Stomach (tissue), 8 donors: ENCODE measurements at regions not wholly inside any gene's neighbourhood (a gene's known extent, or its start where the extent isn't known, plus 50 kb on each side); places are given as distances from the start of the nearest gene placed in this dataset.
A peak's percentile ranks its signal among the peaks of the same experiment; 100 is the strongest.
"Not testable (repeated sequence)": the region's sequence is repeated elsewhere in the genome, so short reads cannot be mapped to it uniquely, and the experiment has no call there.

Experiments used
- DNase-seq, 2 donors: peaks; one replicate each; pipeline versions ENCODE4 v3.0.0 to v3.0.0-alpha.2; 2013 to 2019
- H3K27ac ChIP-seq, 5 donors: fragments of 200-600 bp in 4 of 5; sonication (generic) in 4 of 5; one replicate each; pipeline ENCODE4 v1.5.1; 2013 to 2019; ENCODE audit warnings: mild to moderate bottlenecking in 1 of 5, moderate library complexity in 1 of 5
- H3K27me3 ChIP-seq, 3 donors: fragments of 200-600 bp; sonication (generic); one replicate each; pipeline ENCODE4 v1.5.1; 2017 to 2019; ENCODE audit warnings: mixed run types in 1 of 3
- H3K36me3 ChIP-seq, 4 donors: fragments of 200-600 bp; sonication (generic); 1 replicate in 3 of 4; 2 replicates in 1 of 4; pipeline ENCODE4 v1.5.1; 2016 to 2019
- H3K4me1 ChIP-seq, 4 donors: fragments of 200-600 bp; sonication (generic); one replicate each; pipeline ENCODE4 v1.5.1; 2016 to 2019
- H3K4me3 ChIP-seq, 4 donors: fragments of 200-600 bp; sonication (generic) in 3 of 4; one replicate each; pipeline ENCODE4 v1.5.1; 2016 to 2019; ENCODE audit warnings: mild to moderate bottlenecking in 1 of 4
- H3K9me3 ChIP-seq, 4 donors: fragments of 200-600 bp; sonication (generic); one replicate each; pipeline ENCODE4 v1.5.1; 2016 to 2019
- EP300 ChIP-seq: sonication (generic); formaldehyde crosslinking; IDR thresholded peaks from one replicate; pipeline ENCODE4 v1.6.1; 2017; ENCODE audit warnings: antibody characterized with exemption
- POLR2A ChIP-seq, 4 donors: fragments of 450-650 bp; IDR thresholded peaks; one replicate each; pipeline ENCODE4 v1.6.1; 2016; ENCODE audit warnings: antibody characterized with exemption in 4 of 4, control low read depth in 2 of 4, mild to moderate bottlenecking in 1 of 4, moderate library complexity in 1 of 4
- POLR2AphosphoS5 ChIP-seq, 3 donors: sonication (generic); formaldehyde crosslinking; IDR thresholded peaks; one replicate each; pipeline ENCODE4 v1.6.1; 2016; ENCODE audit warnings: antibody characterized with exemption in 3 of 3
- WGBS, 5 donors: extraction: QIAGEN DNeasy Blood & Tissue Kit in 3 of 5; methylation state at CpG; one replicate each; pipeline versions ENCODE4 v1.1.5 to v1.1.7; 2013 to 2018; 5-methylcytosine and 5-hydroxymethylcytosine counted together
- intact Hi-C: fragments of 100-400 bp; cut with DNase I; formaldehyde crosslinking; loops from one replicate; pipeline ENCODE4 v1.15.1; 2023; ENCODE audit warnings: low total_unique reads
- TF ChIP-seq, protein P1 (sequence below), 7 experiments: fragments of 450-650 bp in 4 of 7; fragments of 200-600 bp in 3 of 7; sonication (generic) in 3 of 7; IDR thresholded peaks; one replicate each; pipeline ENCODE4 v1.5.1; 2016 to 2019; ENCODE audit warnings: antibody characterized with exemption in 7 of 7, control low read depth in 2 of 7, mild to moderate bottlenecking in 1 of 7
- donor health status: healthy with polysubstance abuse.
- donor health status: Bipolar disorder and iron deficiency.
- donor health status: healthy.

DNA sequence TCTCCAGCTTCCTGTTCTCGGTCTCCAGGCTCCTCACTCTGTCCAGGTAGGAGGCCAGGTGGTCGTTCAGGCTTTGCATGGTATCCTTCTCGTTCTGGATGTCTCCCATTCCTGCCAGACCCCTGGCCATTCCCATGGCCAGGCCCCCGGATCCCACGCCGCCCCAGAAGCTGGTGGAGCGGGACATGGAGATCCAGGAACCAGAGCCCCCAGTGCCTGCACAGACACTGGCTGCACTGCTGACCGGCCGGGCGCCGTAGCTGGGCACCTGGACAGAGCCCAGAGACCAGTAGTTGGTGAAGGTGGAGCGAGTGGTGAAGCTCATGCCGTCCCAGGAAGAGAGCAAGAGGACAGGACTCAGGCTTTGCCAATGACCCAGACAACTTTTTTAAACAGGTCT lies 129.1 kb upstream of the WDR75 start:
- TF ChIP-seq EP300 (no peak), POLR2A (IDR thresholded peaks at IDR 0.05) (no peak), POLR2AphosphoS5 (IDR thresholded peaks at IDR 0.05) (no peak)
- TF ChIP-seq, protein P1, sequence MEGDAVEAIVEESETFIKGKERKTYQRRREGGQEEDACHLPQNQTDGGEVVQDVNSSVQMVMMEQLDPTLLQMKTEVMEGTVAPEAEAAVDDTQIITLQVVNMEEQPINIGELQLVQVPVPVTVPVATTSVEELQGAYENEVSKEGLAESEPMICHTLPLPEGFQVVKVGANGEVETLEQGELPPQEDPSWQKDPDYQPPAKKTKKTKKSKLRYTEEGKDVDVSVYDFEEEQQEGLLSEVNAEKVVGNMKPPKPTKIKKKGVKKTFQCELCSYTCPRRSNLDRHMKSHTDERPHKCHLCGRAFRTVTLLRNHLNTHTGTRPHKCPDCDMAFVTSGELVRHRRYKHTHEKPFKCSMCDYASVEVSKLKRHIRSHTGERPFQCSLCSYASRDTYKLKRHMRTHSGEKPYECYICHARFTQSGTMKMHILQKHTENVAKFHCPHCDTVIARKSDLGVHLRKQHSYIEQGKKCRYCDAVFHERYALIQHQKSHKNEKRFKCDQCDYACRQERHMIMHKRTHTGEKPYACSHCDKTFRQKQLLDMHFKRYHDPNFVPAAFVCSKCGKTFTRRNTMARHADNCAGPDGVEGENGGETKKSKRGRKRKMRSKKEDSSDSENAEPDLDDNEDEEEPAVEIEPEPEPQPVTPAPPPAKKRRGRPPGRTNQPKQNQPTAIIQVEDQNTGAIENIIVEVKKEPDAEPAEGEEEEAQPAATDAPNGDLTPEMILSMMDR (IDR thresholded peaks at IDR 0.05), result no peak
- 97 to 98% (median 97%) methylated on average over 13 of the region's 13 CpGs for WGBS, 5 donors
- Histone ChIP-seq H3K27me3 (no peaks in the 10 kb centered on the region), H3K36me3 (no peaks in the 10 kb centered on the region), H3K4me1 (peaks cover 0 to 17% (median 6%) of the 10 kb centered on the region in 4 donors), H3K27ac (no peak overlapping the region), H3K9me3 (no peaks in the 10 kb centered on the region), H3K4me3 (no peak overlapping the region)
- DNase-seq, result no peak
- intact Hi-C loops, result no loop called here

DNA sequence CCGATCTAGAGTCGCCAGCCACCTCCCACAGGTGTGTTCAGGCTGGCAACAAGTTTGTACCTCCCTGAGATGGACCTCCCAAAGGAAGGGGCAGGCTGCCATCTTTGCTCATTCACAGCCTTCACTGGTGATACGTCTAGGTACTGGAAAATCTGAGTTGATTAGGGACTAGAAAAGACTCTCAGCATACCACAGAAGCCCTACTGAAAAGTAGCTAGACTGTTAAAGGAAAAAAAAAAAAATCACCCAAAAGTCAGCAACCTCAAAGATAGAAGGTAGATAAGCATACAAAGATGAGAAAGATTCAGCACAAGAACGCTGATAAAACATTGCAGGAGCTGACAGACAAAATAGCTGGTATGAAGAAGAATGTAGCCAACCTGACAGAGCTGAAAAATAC lies 128.6 kb upstream of the WDR75 start:
- TF ChIP-seq EP300, result no peak
- TF ChIP-seq POLR2AphosphoS5 (IDR thresholded peaks at IDR 0.05), result no peak
- TF ChIP-seq, protein P1 (IDR thresholded peaks at IDR 0.05), result no peak
- no peak for TF ChIP-seq POLR2A (IDR thresholded peaks at IDR 0.05)
- H3K4me1 ChIP-seq, result peaks cover 0 to 17% (median 6%) of the 10 kb centered on the region in 4 donors
- DNase-seq, result no peak
- H3K36me3 ChIP-seq, result no peaks in the 10 kb centered on the region
- H3K4me3 ChIP-seq, result no peak overlapping the region
- intact Hi-C loops, result no loop called here
- no peak overlapping the region for H3K27ac ChIP-seq
- no peaks in the 10 kb centered on the region for H3K9me3 ChIP-seq
- 82 to 93% (median 87%) methylated on average over 4 of the region's 4 CpGs for WGBS, 5 donors
- H3K27me3 ChIP-seq, result no peaks in the 10 kb centered on the region

DNA sequence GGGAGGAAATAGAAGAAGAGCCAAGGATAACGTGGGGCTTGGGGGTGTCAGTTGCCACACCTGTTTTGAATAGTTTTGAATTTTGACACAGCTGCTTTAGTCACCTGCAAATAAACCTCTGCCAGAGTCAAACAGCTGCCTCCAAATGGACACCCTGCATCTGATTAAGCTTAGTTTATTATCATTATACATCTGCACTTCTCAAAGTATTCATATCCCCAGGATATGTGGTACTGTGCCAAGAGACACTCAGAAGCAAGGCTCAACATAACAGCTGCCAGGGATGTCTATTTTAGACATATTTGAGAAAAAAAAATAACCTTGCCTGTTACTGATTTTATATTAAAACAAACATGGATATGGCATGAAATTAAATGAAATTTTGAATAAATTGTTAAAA lies 122.5 kb upstream of the WDR75 start:
- Histone ChIP-seq H3K9me3 (peaks cover 0 to 15% (median 8%) of the 10 kb centered on the region in 4 donors), H3K4me1 (no peaks in the 10 kb centered on the region), H3K36me3 (peaks cover 0 to 4% (median 0%) of the 10 kb centered on the region in 4 donors), H3K27ac (no peak overlapping the region), H3K4me3 (no peak overlapping the region), H3K27me3 (no peaks in the 10 kb centered on the region)
- DNase-seq, result no peak
- WGBS, 5 donors, result 56 to 70% (median 68%) methylated on average over 1 of the region's 1 CpG
- TF ChIP-seq EP300 (no peak), POLR2A (IDR thresholded peaks at IDR 0.05) (no peak), POLR2AphosphoS5 (IDR thresholded peaks at IDR 0.05) (no peak)
- TF ChIP-seq, protein P1 (IDR thresholded peaks at IDR 0.05), result no peak
- intact Hi-C loops, result no loop called here

DNA sequence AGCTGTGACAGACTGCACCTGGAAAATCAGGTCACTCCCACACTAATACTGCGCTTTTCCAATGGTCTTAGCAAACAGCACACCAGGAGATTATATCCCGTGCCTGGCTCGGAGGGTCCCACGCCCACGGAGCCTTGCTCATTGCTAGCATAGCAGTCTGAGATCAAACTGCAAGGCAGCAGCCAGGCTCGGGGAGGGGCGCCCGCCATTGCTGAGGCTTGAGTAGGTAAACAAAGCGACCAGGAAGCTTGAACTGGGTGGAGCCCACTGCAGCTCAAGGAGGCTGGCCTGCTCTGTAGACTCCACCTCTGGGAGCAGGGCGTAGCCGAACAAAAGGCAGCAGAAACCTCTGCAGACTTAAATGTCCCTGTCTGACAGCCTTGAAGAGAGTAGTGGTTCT lies 121.8 kb upstream of the WDR75 start:
- H3K4me3 ChIP-seq, H3K27me3 ChIP-seq, H3K27ac ChIP-seq, H3K36me3 ChIP-seq, intact Hi-C loops, H3K4me1 ChIP-seq, DNase-seq: not testable (repeated sequence)
- H3K9me3 ChIP-seq, result peaks cover 0 to 15% (median 8%) of the 10 kb centered on the region in 4 donors
- 87 to 96% (median 91%) methylated on average over 11 of the region's 11 CpGs for WGBS, 5 donors

DNA sequence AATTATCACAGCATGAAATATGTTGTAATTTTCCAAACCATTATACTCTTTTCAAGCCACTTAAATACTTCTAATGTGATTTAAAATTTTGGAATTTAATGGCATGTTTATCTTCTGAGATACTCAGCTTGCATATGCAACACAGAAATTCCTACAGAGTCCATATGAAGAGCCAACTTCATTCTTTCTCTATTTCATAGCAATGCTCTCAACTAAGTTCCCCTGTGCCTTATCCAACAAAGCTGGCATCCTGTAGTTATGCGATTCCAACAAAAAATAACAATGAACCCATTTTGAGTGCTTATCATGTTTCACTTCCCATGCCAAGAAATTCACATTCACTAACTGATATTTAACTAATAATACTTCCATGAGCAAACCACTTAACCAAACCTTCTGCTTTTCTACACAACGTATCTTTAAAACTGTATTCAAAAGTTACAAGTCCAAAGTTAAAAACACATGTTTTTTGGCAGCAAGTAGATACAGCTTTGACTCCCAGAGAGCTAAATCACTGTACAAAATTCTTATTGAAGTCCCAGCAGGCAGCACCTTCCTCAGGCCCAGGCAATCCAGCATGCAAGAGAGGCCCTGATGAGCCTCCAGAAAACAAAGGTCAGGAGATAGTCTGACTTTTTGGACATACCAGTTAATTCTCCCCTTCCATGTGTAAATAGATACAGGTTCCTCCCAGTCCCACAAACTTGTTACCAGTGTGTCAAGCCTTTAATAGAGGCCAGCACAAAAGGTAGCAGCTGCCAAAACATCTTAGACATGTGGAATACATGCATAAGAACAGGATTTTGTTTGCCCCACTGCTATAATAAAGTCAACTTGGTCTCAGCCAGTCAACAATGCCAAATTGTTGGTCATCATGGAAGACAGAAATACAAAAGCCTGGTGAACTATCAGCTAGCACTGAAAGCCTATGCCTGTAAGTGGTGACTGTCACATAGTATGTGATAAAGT lies 113.1 kb upstream of the WDR75 start:
- intact Hi-C loops, result no loop called here
- 0 to 42% (median 29%) methylated on average over 2 of the region's 2 CpGs for WGBS, 5 donors
- Histone ChIP-seq H3K27ac (no peak overlapping the region), H3K4me1 (no peaks in the 10 kb centered on the region), H3K9me3 (no peaks in the 10 kb centered on the region), H3K36me3 (no peaks in the 10 kb centered on the region), H3K27me3 (no peaks in the 10 kb centered on the region), H3K4me3 (no peak overlapping the region)
- TF ChIP-seq, protein P1 (IDR thresholded peaks at IDR 0.05), result no peak
- TF ChIP-seq POLR2AphosphoS5 (IDR thresholded peaks at IDR 0.05) (no peak), EP300 (no peak), POLR2A (IDR thresholded peaks at IDR 0.05) (no peak)
- DNase-seq, result peak in 1 of 2 donors; percentile 50
